Endothelial cell of hepatic sinusoid (primary cell): ENCODE measurements at regions not wholly inside any gene's neighbourhood (a gene's known extent, or its start where the extent isn't known, plus 50 kb on each side); places are given as distances from the start of the nearest gene placed in this dataset.

ENCODE experiments used
- in situ Hi-C: cut with HindIII; loops from 2 replicates; pipeline ENCODE4 v1.10.0; 2017; ENCODE audit warnings: low sequenced_read_pairs

- in situ Hi-C loops, result no loop called here
These were observed 414.5 kb downstream of the PCNX1 start for GRCh38 chr14:71321574-71322315.

GRCh38 chr14:71322655-71323250, 415.5 kb downstream of the PCNX1 start:
- in situ Hi-C loops, result no loop called here

- in situ Hi-C loops, result no loop called here
These were observed 417.6 kb downstream of the PCNX1 start for GRCh38 chr14:71324767-71325272.

- in situ Hi-C loops, result no loop called here
These were observed 420.4 kb downstream of the PCNX1 start for GRCh38 chr14:71327691-71328090.

- in situ Hi-C loops, result no loop called here
These were observed 420.9 kb downstream of the PCNX1 start for GRCh38 chr14:71328183-71328582.

- in situ Hi-C loops, result no loop called here
These were observed 421.7 kb downstream of the PCNX1 start for GRCh38 chr14:71328954-71329353.

- in situ Hi-C loops, result no loop called here
These were observed 424.1 kb downstream of the PCNX1 start for GRCh38 chr14:71331403-71331802.

GRCh38 chr14:71332476-71332875, 425.2 kb downstream of the PCNX1 start:
- in situ Hi-C loops, result no loop called here

- in situ Hi-C loops, result no loop called here
These were observed 426.4 kb downstream of the PCNX1 start for GRCh38 chr14:71333705-71334104.

- in situ Hi-C loops, result no loop called here
These were observed 429.4 kb downstream of the PCNX1 start for GRCh38 chr14:71336489-71337192.

- in situ Hi-C loops, result no loop called here
These were observed 430.9 kb downstream of the PCNX1 start for GRCh38 chr14:71338153-71338552.

GRCh38 chr14:71339650-71340415, 432.6 kb downstream of the PCNX1 start:
- in situ Hi-C loops, result no loop called here

- in situ Hi-C loops, result no loop called here
These were observed 433.9 kb downstream of the PCNX1 start for GRCh38 chr14:71341156-71341555.

GRCh38 chr14:71343724-71344123, 436.5 kb downstream of the PCNX1 start:
- in situ Hi-C loops, result no loop called here

- in situ Hi-C loops, result no loop called here
These were observed 437.2 kb downstream of the PCNX1 start for GRCh38 chr14:71344506-71344905.

GRCh38 chr14:71346685-71347084, 439.4 kb downstream of the PCNX1 start:
- in situ Hi-C loops, result no loop called here

- in situ Hi-C loops, result no loop called here
These were observed 441.1 kb downstream of the PCNX1 start for GRCh38 chr14:71348394-71348793.

GRCh38 chr14:71348817-71349216, 441.6 kb downstream of the PCNX1 start:
- in situ Hi-C loops, result no loop called here

- in situ Hi-C loops, result no loop called here
These were observed 446.9 kb downstream of the PCNX1 start for GRCh38 chr14:71354142-71354541.

GRCh38 chr14:71354801-71355200, 447.5 kb downstream of the PCNX1 start:
- in situ Hi-C loops, result no loop called here
